ENCODE measurements at regions not wholly inside any gene's neighbourhood (a gene's known extent, or its start where the extent isn't known, plus 50 kb on each side); places are given as distances from the start of the nearest gene placed in this dataset.
A peak's percentile ranks its signal among the peaks of the same experiment; 100 is the strongest.

- Histone ChIP-seq H2AK5ac (ENCODE audit: low read depth, low read length) (no peak overlapping the region), H3K9me3 (ENCODE audit: insufficient read depth in 2 of 2, low read depth in 1 of 2, low read length in 1 of 2) (no peaks in the 10 kb centered on the region), H3K4me2 (ENCODE audit: insufficient read depth in 1 of 2, low read depth in 2 of 2, low read length in 2 of 2) (no peak overlapping the region), H3K79me2 (ENCODE audit: control insufficient read depth in 1 of 2, insufficient read depth in 2 of 2, low read length in 2 of 2) (no peaks in the 10 kb centered on the region), H3K4ac (replicated peaks; ENCODE audit: insufficient read length, low read depth, low read length) (no peak overlapping the region), H3K23ac (ENCODE audit: insufficient read length) (no peak overlapping the region), H2BK20ac (ENCODE audit: low read length) (no peak overlapping the region), H4K20me1 (replicated peaks in 1 of 2; ENCODE audit: control insufficient read depth in 1 of 2, insufficient read depth in 2 of 2, low read length in 2 of 2) (no peaks in the 10 kb centered on the region), H4K8ac (ENCODE audit: extremely low read depth, insufficient read depth, low read length) (no peak overlapping the region), H3K4me1 (replicated peaks in 1 of 4; ENCODE audit: control insufficient read depth in 3 of 4, insufficient read depth in 4 of 4, low read length in 3 of 4) (no peaks in the 10 kb centered on the region), H2BK5ac (ENCODE audit: low read depth, low read length) (no peak overlapping the region), H3K14ac (ENCODE audit: insufficient read length) (no peak overlapping the region), H3K36me3 (ENCODE audit: control insufficient read depth in 2 of 4, insufficient read depth in 4 of 4, low read length in 3 of 4) (no peaks in the 10 kb centered on the region), H4K5ac (ENCODE audit: insufficient read length, low read depth, low read length) (no peak overlapping the region), H3K9ac (replicated peaks in 1 of 4; ENCODE audit: extremely low read depth in 1 of 4, low read depth in 3 of 4, low read length in 3 of 4) (no peak overlapping the region), H2AFZ (ENCODE audit: low read length) (no peak overlapping the region), H2BK15ac (ENCODE audit: low read length) (peak overlapping the region; percentile 13; the same call in 1 of the 2 replicates), H3K27ac (ENCODE audit: low read depth, low read length) (no peak overlapping the region), H3K23me2 (ENCODE audit: low read depth, low read length) (no peaks in the 10 kb centered on the region), H3K27me3 (replicated peaks in 1 of 4; ENCODE audit: control insufficient read depth in 3 of 4, extremely low read depth in 1 of 4, insufficient read depth in 3 of 4, low read length in 3 of 4) (peaks cover 0 to 2% (median 0%) of the 10 kb centered on the region in 4 experiments; a peak in 1 of 7 replicates), H2BK120ac (replicated peaks; ENCODE audit: low read depth, low read length) (no peak overlapping the region), H3K56ac (replicated peaks; ENCODE audit: insufficient read length, low read depth, low read length) (no peak overlapping the region), H3K4me3 (ENCODE audit: extremely low read depth in 1 of 4, insufficient read depth in 2 of 4, low read depth in 3 of 4, low read length in 4 of 4) (no peak overlapping the region), H2BK12ac (ENCODE audit: low read depth, low read length) (no peak overlapping the region), H3K79me1 (ENCODE audit: low read depth, low read length) (no peaks in the 10 kb centered on the region), H4K91ac (replicated peaks; ENCODE audit: insufficient read length, low read length) (peak overlapping the region; percentile 40), H3K18ac (ENCODE audit: extremely low read depth, low read length) (no peak overlapping the region)
- ChIA-PET CTCF (ENCODE audit: partially characterized antibody) (no interaction called here), POLR2A (ENCODE audit: partially characterized antibody) (no interaction called here)
- no peak for FAIRE-seq
- 84% methylated on average over 5 of the region's 5 CpGs; no CpG with 5 or more reads in 1 of the 2 experiments for WGBS, 2 experiments (ENCODE audit: extremely low coverage in 1 of 2, insufficient coverage in 1 of 2, insufficient read length in 1 of 2, insufficient replicate concordance in 2 of 2, low coverage in 1 of 2, low lambda C conversion rate in 2 of 2, missing lambda C conversion rate in 1 of 2)
- peak in 1 of 2 experiments; percentile 31 for DNase-seq (ENCODE audit: low read depth in 1 of 2, low spot score in 2 of 2)
- TF ChIP-seq CHD7 (IDR thresholded peaks at IDR 0.05; ENCODE audit: insufficient replicate concordance, low read length): no peak
Measured at GRCh38 chr7:46830-47140, 145.6 kb upstream of the FAM20C start.

Data from H1 (cell line).